ENCODE measurements at regions not wholly inside any gene's neighbourhood (a gene's known extent, or its start where the extent isn't known, plus 50 kb on each side); places are given as distances from the start of the nearest gene placed in this dataset.
"Not testable (repeated sequence)": the region's sequence is repeated elsewhere in the genome, so short reads cannot be mapped to it uniquely, and the experiment has no call there.

GRCh38 chr6:68122975-68123374 lies 512.1 kb upstream of the ADGRB3 start:
- 82% methylated on average over 1 of the region's 2 CpGs for WGBS (ENCODE audit: insufficient coverage)
- CTCF ChIA-PET = not testable (repeated sequence)

GRCh38 chr6:68122032-68122431 lies 513.0 kb upstream of the ADGRB3 start:
- ChIA-PET CTCF (no interaction called here), POLR2A (no interaction called here)
- no peaks in the 10 kb centered on the region for H3K27me3 ChIP-seq (replicated peaks in 2 of 5; ENCODE audit: control insufficient read depth in 4 of 5, insufficient read depth in 5 of 5, low read length in 4 of 5)
- no peak for DNase-seq
- WGBS (ENCODE audit: insufficient coverage) = 77% methylated on average over 2 of the region's 2 CpGs
- H3K36me3 ChIP-seq (ENCODE audit: control insufficient read depth in 4 of 4, insufficient read depth in 4 of 4, low read length in 3 of 4) = no peaks in the 10 kb centered on the region
- no peak overlapping the region for H3K27ac ChIP-seq (ENCODE audit: insufficient read depth in 1 of 2, low read depth in 1 of 2, low read length in 2 of 2, poor library complexity in 1 of 2, severe bottlenecking in 2 of 2)
- H3K4me3 ChIP-seq (ENCODE audit: control insufficient read depth in 1 of 7, extremely low read depth in 1 of 7, insufficient read depth in 4 of 7, low read depth in 2 of 7, low read length in 6 of 7) = no peak overlapping the region
- no peaks in the 10 kb centered on the region for H3K4me1 ChIP-seq (ENCODE audit: control extremely low read depth in 1 of 4, control insufficient read depth in 4 of 4, insufficient read depth in 4 of 4, low read length in 3 of 4)
- peaks cover 0 to 4% (median 3%) of the 10 kb centered on the region in 5 experiments for H3K9me3 ChIP-seq (ENCODE audit: control extremely low read depth in 1 of 5, control insufficient read depth in 4 of 5, insufficient read depth in 2 of 5, low read depth in 1 of 5, low read length in 4 of 5)

More at GRCh38 chr6:68122975-68123374, 512.1 kb upstream of the ADGRB3 start:
- H3K4me1 ChIP-seq (ENCODE audit: control extremely low read depth in 1 of 4, control insufficient read depth in 4 of 4, insufficient read depth in 4 of 4, low read length in 3 of 4); H3K27ac ChIP-seq (ENCODE audit: insufficient read depth in 1 of 2, low read depth in 1 of 2, low read length in 2 of 2, poor library complexity in 1 of 2, severe bottlenecking in 2 of 2); H3K4me3 ChIP-seq (ENCODE audit: control insufficient read depth in 1 of 7, extremely low read depth in 1 of 7, insufficient read depth in 4 of 7, low read depth in 2 of 7, low read length in 6 of 7); POLR2A ChIA-PET; H3K9me3 ChIP-seq (ENCODE audit: control extremely low read depth in 1 of 5, control insufficient read depth in 4 of 5, insufficient read depth in 2 of 5, low read depth in 1 of 5, low read length in 4 of 5); DNase-seq; H3K27me3 ChIP-seq (replicated peaks in 2 of 5; ENCODE audit: control insufficient read depth in 4 of 5, insufficient read depth in 5 of 5, low read length in 4 of 5); H3K36me3 ChIP-seq (ENCODE audit: control insufficient read depth in 4 of 4, insufficient read depth in 4 of 4, low read length in 3 of 4): not testable (repeated sequence)

- H3K4me1 ChIP-seq (ENCODE audit: control extremely low read depth in 1 of 4, control insufficient read depth in 4 of 4, insufficient read depth in 4 of 4, low read length in 3 of 4); DNase-seq; CTCF ChIA-PET; H3K4me3 ChIP-seq (ENCODE audit: control insufficient read depth in 1 of 7, extremely low read depth in 1 of 7, insufficient read depth in 4 of 7, low read depth in 2 of 7, low read length in 6 of 7); H3K27ac ChIP-seq (ENCODE audit: insufficient read depth in 1 of 2, low read depth in 1 of 2, low read length in 2 of 2, poor library complexity in 1 of 2, severe bottlenecking in 2 of 2); POLR2A ChIA-PET; H3K9me3 ChIP-seq (ENCODE audit: control extremely low read depth in 1 of 5, control insufficient read depth in 4 of 5, insufficient read depth in 2 of 5, low read depth in 1 of 5, low read length in 4 of 5); H3K27me3 ChIP-seq (replicated peaks in 2 of 5; ENCODE audit: control insufficient read depth in 4 of 5, insufficient read depth in 5 of 5, low read length in 4 of 5); H3K36me3 ChIP-seq (ENCODE audit: control insufficient read depth in 4 of 4, insufficient read depth in 4 of 4, low read length in 3 of 4): not testable (repeated sequence)
- 100% methylated on average over 2 of the region's 2 CpGs for WGBS (ENCODE audit: insufficient coverage)
Observed at GRCh38 chr6:68120954-68121353, 514.1 kb upstream of the ADGRB3 start.

GRCh38 chr6:68114463-68115047 lies 520.5 kb upstream of the ADGRB3 start:
- no peaks in the 10 kb centered on the region for H3K9me3 ChIP-seq (ENCODE audit: control extremely low read depth in 1 of 5, control insufficient read depth in 4 of 5, insufficient read depth in 2 of 5, low read depth in 1 of 5, low read length in 4 of 5)
- CTCF ChIA-PET = no interaction called here
- WGBS (ENCODE audit: insufficient coverage) = no CpG with 5 or more reads among the region's 4 CpGs

GRCh38 chr6:68108233-68108835 lies 526.7 kb upstream of the ADGRB3 start:
- WGBS (ENCODE audit: insufficient coverage) = 86% methylated on average over 1 of the region's 2 CpGs
- Histone ChIP-seq H3K4me3 (ENCODE audit: control insufficient read depth in 1 of 7, extremely low read depth in 1 of 7, insufficient read depth in 4 of 7, low read depth in 2 of 7, low read length in 6 of 7) (no peak overlapping the region), H3K4me1 (ENCODE audit: control extremely low read depth in 1 of 4, control insufficient read depth in 4 of 4, insufficient read depth in 4 of 4, low read length in 3 of 4) (no peaks in the 10 kb centered on the region), H3K36me3 (ENCODE audit: control insufficient read depth in 4 of 4, insufficient read depth in 4 of 4, low read length in 3 of 4) (no peaks in the 10 kb centered on the region), H3K27me3 (replicated peaks in 2 of 5; ENCODE audit: control insufficient read depth in 4 of 5, insufficient read depth in 5 of 5, low read length in 4 of 5) (no peaks in the 10 kb centered on the region), H3K9me3 (ENCODE audit: control extremely low read depth in 1 of 5, control insufficient read depth in 4 of 5, insufficient read depth in 2 of 5, low read depth in 1 of 5, low read length in 4 of 5) (no peaks in the 10 kb centered on the region), H3K27ac (ENCODE audit: insufficient read depth in 1 of 2, low read depth in 1 of 2, low read length in 2 of 2, poor library complexity in 1 of 2, severe bottlenecking in 2 of 2) (no peak overlapping the region)
- ChIA-PET POLR2A (no interaction called here), CTCF (interaction anchor here (1.0 kb wide), 1 partner anchor 8 kb away, joined by 3 read pairs; no protein-coding TSS in a partner anchor)
- no peak for DNase-seq

More at GRCh38 chr6:68114463-68115047, 520.5 kb upstream of the ADGRB3 start:
- no peak overlapping the region for H3K4me3 ChIP-seq (ENCODE audit: control insufficient read depth in 1 of 7, extremely low read depth in 1 of 7, insufficient read depth in 4 of 7, low read depth in 2 of 7, low read length in 6 of 7)
- H3K27me3 ChIP-seq (replicated peaks in 2 of 5; ENCODE audit: control insufficient read depth in 4 of 5, insufficient read depth in 5 of 5, low read length in 4 of 5) = no peaks in the 10 kb centered on the region
- H3K4me1 ChIP-seq (ENCODE audit: control extremely low read depth in 1 of 4, control insufficient read depth in 4 of 4, insufficient read depth in 4 of 4, low read length in 3 of 4) = no peaks in the 10 kb centered on the region
- H3K36me3 ChIP-seq (ENCODE audit: control insufficient read depth in 4 of 4, insufficient read depth in 4 of 4, low read length in 3 of 4) = no peaks in the 10 kb centered on the region
- DNase-seq = no peak
- POLR2A ChIA-PET = no interaction called here
- no peak overlapping the region for H3K27ac ChIP-seq (ENCODE audit: insufficient read depth in 1 of 2, low read depth in 1 of 2, low read length in 2 of 2, poor library complexity in 1 of 2, severe bottlenecking in 2 of 2)

- CTCF ChIA-PET = no interaction called here
Observed at GRCh38 chr6:68094070-68094469, 541.0 kb upstream of the ADGRB3 start.

GRCh38 chr6:68087399-68088133 lies 547.5 kb upstream of the ADGRB3 start:
- Histone ChIP-seq H3K4me3 (ENCODE audit: control insufficient read depth in 1 of 7, extremely low read depth in 1 of 7, insufficient read depth in 4 of 7, low read depth in 2 of 7, low read length in 6 of 7) (no peak overlapping the region), H3K27me3 (replicated peaks in 2 of 5; ENCODE audit: control insufficient read depth in 4 of 5, insufficient read depth in 5 of 5, low read length in 4 of 5) (no peaks in the 10 kb centered on the region), H3K36me3 (ENCODE audit: control insufficient read depth in 4 of 4, insufficient read depth in 4 of 4, low read length in 3 of 4) (no peaks in the 10 kb centered on the region), H3K4me1 (ENCODE audit: control extremely low read depth in 1 of 4, control insufficient read depth in 4 of 4, insufficient read depth in 4 of 4, low read length in 3 of 4) (no peaks in the 10 kb centered on the region), H3K27ac (ENCODE audit: insufficient read depth in 1 of 2, low read depth in 1 of 2, low read length in 2 of 2, poor library complexity in 1 of 2, severe bottlenecking in 2 of 2) (no peak overlapping the region), H3K9me3 (ENCODE audit: control extremely low read depth in 1 of 5, control insufficient read depth in 4 of 5, insufficient read depth in 2 of 5, low read depth in 1 of 5, low read length in 4 of 5) (no peaks in the 10 kb centered on the region)
- DNase-seq = peak in 2 of 3 donors; percentile 10 to 25
- WGBS (ENCODE audit: insufficient coverage) = no CpG with 5 or more reads among the region's 1 CpG
- CTCF ChIA-PET = no interaction called here
- POLR2A ChIA-PET = no interaction called here

More at GRCh38 chr6:68094070-68094469, 541.0 kb upstream of the ADGRB3 start:
- Histone ChIP-seq H3K4me1 (ENCODE audit: control extremely low read depth in 1 of 4, control insufficient read depth in 4 of 4, insufficient read depth in 4 of 4, low read length in 3 of 4) (no peaks in the 10 kb centered on the region), H3K9me3 (ENCODE audit: control extremely low read depth in 1 of 5, control insufficient read depth in 4 of 5, insufficient read depth in 2 of 5, low read depth in 1 of 5, low read length in 4 of 5) (no peaks in the 10 kb centered on the region), H3K27ac (ENCODE audit: insufficient read depth in 1 of 2, low read depth in 1 of 2, low read length in 2 of 2, poor library complexity in 1 of 2, severe bottlenecking in 2 of 2) (no peak overlapping the region), H3K27me3 (replicated peaks in 2 of 5; ENCODE audit: control insufficient read depth in 4 of 5, insufficient read depth in 5 of 5, low read length in 4 of 5) (no peaks in the 10 kb centered on the region), H3K4me3 (ENCODE audit: control insufficient read depth in 1 of 7, extremely low read depth in 1 of 7, insufficient read depth in 4 of 7, low read depth in 2 of 7, low read length in 6 of 7) (no peak overlapping the region), H3K36me3 (ENCODE audit: control insufficient read depth in 4 of 4, insufficient read depth in 4 of 4, low read length in 3 of 4) (no peaks in the 10 kb centered on the region)
- POLR2A ChIA-PET = no interaction called here
- DNase-seq = no peak

All from common myeloid progenitor, CD34-positive (primary cell).